ENCODE measurements at regions not wholly inside any gene's neighbourhood (a gene's known extent, or its start where the extent isn't known, plus 50 kb on each side); places are given as distances from the start of the nearest gene placed in this dataset.

- TF ChIP-seq, protein P1, sequence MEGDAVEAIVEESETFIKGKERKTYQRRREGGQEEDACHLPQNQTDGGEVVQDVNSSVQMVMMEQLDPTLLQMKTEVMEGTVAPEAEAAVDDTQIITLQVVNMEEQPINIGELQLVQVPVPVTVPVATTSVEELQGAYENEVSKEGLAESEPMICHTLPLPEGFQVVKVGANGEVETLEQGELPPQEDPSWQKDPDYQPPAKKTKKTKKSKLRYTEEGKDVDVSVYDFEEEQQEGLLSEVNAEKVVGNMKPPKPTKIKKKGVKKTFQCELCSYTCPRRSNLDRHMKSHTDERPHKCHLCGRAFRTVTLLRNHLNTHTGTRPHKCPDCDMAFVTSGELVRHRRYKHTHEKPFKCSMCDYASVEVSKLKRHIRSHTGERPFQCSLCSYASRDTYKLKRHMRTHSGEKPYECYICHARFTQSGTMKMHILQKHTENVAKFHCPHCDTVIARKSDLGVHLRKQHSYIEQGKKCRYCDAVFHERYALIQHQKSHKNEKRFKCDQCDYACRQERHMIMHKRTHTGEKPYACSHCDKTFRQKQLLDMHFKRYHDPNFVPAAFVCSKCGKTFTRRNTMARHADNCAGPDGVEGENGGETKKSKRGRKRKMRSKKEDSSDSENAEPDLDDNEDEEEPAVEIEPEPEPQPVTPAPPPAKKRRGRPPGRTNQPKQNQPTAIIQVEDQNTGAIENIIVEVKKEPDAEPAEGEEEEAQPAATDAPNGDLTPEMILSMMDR (IDR thresholded peaks at IDR 0.05), result no peak
- TF ChIP-seq ZFX (IDR thresholded peaks at IDR 0.05; ENCODE audit: borderline replicate concordance), result no peak
Observed at GRCh38 chr12:127127897-127128296, 1139.1 kb upstream of the TMEM132C start.
